ENCODE measurements at regions not wholly inside any gene's neighbourhood (a gene's known extent, or its start where the extent isn't known, plus 50 kb on each side); places are given as distances from the start of the nearest gene placed in this dataset.

- FAIRE-seq: no peak
- TF ChIP-seq CTCF (IDR thresholded peaks at IDR 0.05; ENCODE audit: borderline replicate concordance, extremely low read depth, insufficient read depth): no peak
- Histone ChIP-seq H3K4me1 (ENCODE audit: control insufficient read depth in 2 of 3, insufficient read depth in 2 of 3, low read depth in 1 of 3, low read length in 3 of 3) (no peaks in the 10 kb centered on the region), H3K36me3 (ENCODE audit: control insufficient read depth in 2 of 3, insufficient read depth in 3 of 3, low read length in 3 of 3) (no peaks in the 10 kb centered on the region), H3K4me3 (ENCODE audit: low read length in 3 of 3) (no peak overlapping the region), H3K27ac (ENCODE audit: low read depth in 2 of 2, low read length in 2 of 2) (no peak overlapping the region), H3K9ac (ENCODE audit: low read length in 3 of 3) (no peak overlapping the region), H3K9me3 (ENCODE audit: control insufficient read depth in 2 of 3, insufficient read depth in 1 of 3, low read length in 3 of 3) (no peaks in the 10 kb centered on the region), H3K27me3 (ENCODE audit: control insufficient read depth, insufficient read depth, low read length) (no peaks in the 10 kb centered on the region)
- no peak for DNase-seq
- intact Hi-C loops (cut with DNase I): no loop called here
These were observed 1507.1 kb upstream of the PCDH7 start for GRCh38 chr4:29213020-29213419.

GRCh38 chr4:29220761-29221160 lies 1499.4 kb upstream of the PCDH7 start:
- no peak for FAIRE-seq
- Histone ChIP-seq H3K27ac (ENCODE audit: low read depth in 2 of 2, low read length in 2 of 2) (no peak overlapping the region), H3K27me3 (ENCODE audit: control insufficient read depth, insufficient read depth, low read length) (no peaks in the 10 kb centered on the region), H3K9ac (ENCODE audit: low read length in 3 of 3) (no peak overlapping the region), H3K4me3 (ENCODE audit: low read length in 3 of 3) (no peak overlapping the region), H3K4me1 (ENCODE audit: control insufficient read depth in 2 of 3, insufficient read depth in 2 of 3, low read depth in 1 of 3, low read length in 3 of 3) (no peaks in the 10 kb centered on the region), H3K9me3 (ENCODE audit: control insufficient read depth in 2 of 3, insufficient read depth in 1 of 3, low read length in 3 of 3) (no peaks in the 10 kb centered on the region), H3K36me3 (ENCODE audit: control insufficient read depth in 2 of 3, insufficient read depth in 3 of 3, low read length in 3 of 3) (no peaks in the 10 kb centered on the region)
- TF ChIP-seq CTCF (IDR thresholded peaks at IDR 0.05; ENCODE audit: borderline replicate concordance, extremely low read depth, insufficient read depth): no peak
- no peak for DNase-seq
- intact Hi-C loops (cut with DNase I): no loop called here

- Histone ChIP-seq H3K27ac (ENCODE audit: low read depth in 2 of 2, low read length in 2 of 2) (no peak overlapping the region), H3K4me3 (ENCODE audit: low read length in 3 of 3) (no peak overlapping the region), H3K9ac (ENCODE audit: low read length in 3 of 3) (no peak overlapping the region), H3K4me1 (ENCODE audit: control insufficient read depth in 2 of 3, insufficient read depth in 2 of 3, low read depth in 1 of 3, low read length in 3 of 3) (no peaks in the 10 kb centered on the region), H3K9me3 (ENCODE audit: control insufficient read depth in 2 of 3, insufficient read depth in 1 of 3, low read length in 3 of 3) (no peaks in the 10 kb centered on the region), H3K27me3 (ENCODE audit: control insufficient read depth, insufficient read depth, low read length) (no peaks in the 10 kb centered on the region), H3K36me3 (ENCODE audit: control insufficient read depth in 2 of 3, insufficient read depth in 3 of 3, low read length in 3 of 3) (no peaks in the 10 kb centered on the region)
- intact Hi-C loops (cut with DNase I): no loop called here
- DNase-seq (no peak), FAIRE-seq (no peak)
- no peak for TF ChIP-seq CTCF (IDR thresholded peaks at IDR 0.05; ENCODE audit: borderline replicate concordance, extremely low read depth, insufficient read depth)
These were observed 1495.3 kb upstream of the PCDH7 start for GRCh38 chr4:29224911-29225310.

- intact Hi-C loops (cut with DNase I): no loop called here
- no peak for TF ChIP-seq CTCF (IDR thresholded peaks at IDR 0.05; ENCODE audit: borderline replicate concordance, extremely low read depth, insufficient read depth)
- Histone ChIP-seq H3K4me1 (ENCODE audit: control insufficient read depth in 2 of 3, insufficient read depth in 2 of 3, low read depth in 1 of 3, low read length in 3 of 3) (no peaks in the 10 kb centered on the region), H3K27ac (ENCODE audit: low read depth in 2 of 2, low read length in 2 of 2) (no peak overlapping the region), H3K27me3 (ENCODE audit: control insufficient read depth, insufficient read depth, low read length) (no peaks in the 10 kb centered on the region), H3K4me3 (ENCODE audit: low read length in 3 of 3) (no peak overlapping the region), H3K9me3 (ENCODE audit: control insufficient read depth in 2 of 3, insufficient read depth in 1 of 3, low read length in 3 of 3) (no peaks in the 10 kb centered on the region), H3K36me3 (ENCODE audit: control insufficient read depth in 2 of 3, insufficient read depth in 3 of 3, low read length in 3 of 3) (no peaks in the 10 kb centered on the region), H3K9ac (ENCODE audit: low read length in 3 of 3) (no peak overlapping the region)
- DNase-seq (no peak), FAIRE-seq (peak; percentile 97)
These were observed 1479.5 kb upstream of the PCDH7 start for GRCh38 chr4:29240641-29241040.
